GM21367 (cell line): ENCODE measurements at regions not wholly inside any gene's neighbourhood (a gene's known extent, or its start where the extent isn't known, plus 50 kb on each side); places are given as distances from the start of the nearest gene placed in this dataset.

Source experiments
- ATAC-seq: cut with Tn5 transposase; IDR thresholded peaks from one replicate; pipeline ENCODE4 v1.9.1; 2021; ENCODE audit not compliant: unreplicated experiment

DNA sequence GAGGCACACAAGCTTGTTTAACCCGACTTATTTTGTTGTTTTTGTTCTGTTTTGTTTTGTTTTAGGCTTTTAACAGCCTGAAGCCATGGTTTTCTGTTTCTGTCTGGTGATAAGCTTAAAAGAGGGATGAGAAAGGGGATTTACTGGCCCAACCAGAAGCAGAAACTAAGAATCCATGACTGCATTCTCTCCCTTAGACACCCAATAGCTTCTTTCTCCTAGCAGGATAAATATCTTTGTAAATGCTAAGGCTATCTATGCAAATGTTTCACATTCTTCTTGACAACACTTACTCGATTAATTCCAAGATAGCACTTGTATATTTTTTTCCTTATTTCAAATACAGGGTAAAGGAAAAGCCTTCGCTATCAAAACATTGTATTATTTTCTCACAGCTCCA, 53.7 kb upstream of the SMAD1 start:
- no peak for ATAC-seq

DNA sequence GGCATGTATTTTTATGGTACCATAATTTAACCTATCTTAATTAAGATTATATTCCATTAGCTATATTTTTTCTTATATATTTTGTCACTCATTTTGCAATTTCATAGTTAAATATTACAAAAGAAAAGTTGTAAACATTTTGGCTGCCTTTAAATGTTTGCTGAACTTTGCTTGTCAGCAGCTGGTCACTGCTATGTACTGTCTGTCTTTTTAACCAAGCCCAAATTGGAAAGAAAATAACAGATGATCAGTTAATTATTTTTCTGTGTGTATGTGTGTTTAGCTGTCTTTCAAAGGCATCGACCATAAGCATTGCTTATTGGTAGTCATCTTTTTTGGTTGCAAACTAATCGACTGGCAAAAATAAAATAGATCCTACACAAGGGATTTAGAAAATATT, 54.4 kb upstream of the SMAD1 start:
- no peak for ATAC-seq

DNA sequence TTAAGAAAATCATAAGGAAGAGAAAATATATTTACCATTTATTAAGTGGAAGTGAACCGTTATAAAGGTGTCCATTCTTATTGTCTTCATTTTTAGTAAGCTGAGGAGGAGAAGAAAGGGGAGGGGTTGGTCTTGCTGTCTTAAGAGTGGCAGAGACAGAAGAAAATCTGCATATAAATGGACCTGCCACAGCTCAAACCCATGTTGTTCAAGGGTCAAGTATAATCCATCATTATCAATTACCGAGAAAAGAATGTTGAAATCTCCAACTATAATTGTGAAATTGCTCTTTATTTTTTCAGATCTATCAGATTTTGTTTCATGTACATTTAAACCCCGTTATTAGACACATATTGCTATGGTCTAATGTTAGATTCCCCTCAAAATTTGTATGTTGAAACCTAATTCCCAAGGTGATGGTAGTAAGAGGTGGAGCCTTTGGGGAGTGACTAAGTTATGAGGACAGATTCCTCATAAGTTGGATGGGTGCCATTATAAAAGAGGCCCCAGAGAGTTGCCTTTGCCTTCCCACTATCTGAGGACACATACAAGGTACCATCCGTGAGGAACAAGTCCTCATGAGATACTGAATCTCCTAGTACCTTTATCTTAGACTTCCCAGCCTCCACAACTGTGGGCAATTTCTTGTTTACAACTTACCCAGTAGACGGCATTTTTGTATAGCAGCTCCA, 58.5 kb upstream of the SMAD1 start:
- ATAC-seq, result no peak

DNA sequence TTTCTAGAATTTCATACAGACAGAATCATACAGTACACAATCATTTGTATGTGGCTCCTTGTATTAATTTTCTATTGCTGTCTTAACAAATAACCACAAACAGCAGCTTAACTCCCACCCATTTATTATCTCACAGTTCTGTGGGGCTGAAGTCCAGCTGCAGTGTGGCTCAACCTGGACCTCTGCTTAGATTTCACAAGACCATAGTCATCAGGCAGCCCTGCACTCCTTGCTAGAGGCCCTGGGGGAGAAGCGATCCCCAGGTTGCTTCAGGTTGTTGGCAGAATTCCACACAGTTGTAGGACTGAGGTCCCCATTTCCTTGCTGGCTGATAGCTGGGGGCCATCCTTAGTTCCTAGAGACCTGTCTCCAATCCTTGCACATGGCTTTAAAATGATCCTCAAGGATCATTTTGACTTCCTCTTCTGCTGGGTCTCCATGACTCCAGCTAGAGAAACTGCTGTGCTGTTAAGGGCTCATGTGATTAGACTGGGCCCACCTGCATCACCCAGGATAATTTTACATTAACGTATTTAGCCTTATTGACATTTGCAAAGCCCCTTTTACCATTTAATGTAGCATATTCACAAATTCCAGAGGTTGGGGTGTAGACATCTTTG, 60.9 kb upstream of the SMAD1 start:
- ATAC-seq, result no peak

DNA sequence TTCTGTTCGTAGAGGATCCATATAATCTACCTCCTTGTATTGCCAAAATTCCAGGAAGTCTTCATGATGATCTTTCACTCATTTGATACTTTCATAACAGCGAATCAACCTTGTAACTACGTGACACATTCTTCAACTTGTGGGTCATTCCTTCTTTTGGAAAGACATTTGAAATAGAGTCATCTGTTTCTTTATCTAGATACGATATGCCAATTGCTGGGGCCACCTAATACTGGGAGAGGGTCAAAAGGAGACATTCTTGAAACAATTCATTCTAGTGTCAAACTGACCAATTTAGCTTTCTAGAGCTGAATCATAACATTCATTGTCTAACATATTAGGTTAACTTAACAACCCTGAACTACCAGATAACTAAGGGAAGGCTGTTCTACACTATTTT, 62.9 kb upstream of the SMAD1 start:
- no peak for ATAC-seq

DNA sequence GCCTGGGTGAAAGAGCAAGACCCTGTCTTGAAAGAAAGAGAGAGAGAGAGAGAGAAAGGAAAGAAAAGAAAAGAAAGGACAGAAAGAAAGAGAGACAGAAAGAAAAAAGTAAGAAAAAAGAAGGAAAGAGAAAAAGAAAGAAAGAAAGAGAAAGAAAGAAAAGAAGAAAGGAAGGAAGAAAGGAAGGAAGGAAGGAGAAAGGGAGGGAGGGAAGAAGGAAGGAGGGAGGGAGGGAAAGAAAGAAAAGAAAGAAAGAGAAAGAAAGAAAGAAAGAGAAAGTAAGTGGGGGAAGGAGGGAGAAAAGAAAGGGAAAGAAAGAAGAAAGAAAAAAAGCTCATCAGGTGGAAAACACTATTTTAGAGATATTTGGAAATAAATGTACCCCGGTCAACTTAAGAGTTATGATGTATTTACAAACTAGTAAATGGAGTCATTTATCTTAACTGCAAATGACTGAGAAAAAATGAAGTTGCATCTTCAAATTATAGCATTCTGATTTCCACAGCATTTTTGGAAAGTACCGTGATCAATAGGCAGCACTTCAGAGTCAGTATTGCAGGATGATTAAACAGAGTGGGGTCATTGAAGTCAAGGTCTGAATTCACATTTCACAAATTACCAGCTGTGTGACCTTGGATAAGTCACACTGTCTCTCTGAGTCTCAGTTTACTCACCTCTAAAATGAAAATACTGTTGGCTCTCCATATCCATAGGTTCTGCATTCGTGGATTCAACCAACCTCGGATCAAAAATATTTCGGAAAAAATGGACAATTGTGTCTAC, 64.1 kb upstream of the SMAD1 start:
- ATAC-seq, result no peak

DNA sequence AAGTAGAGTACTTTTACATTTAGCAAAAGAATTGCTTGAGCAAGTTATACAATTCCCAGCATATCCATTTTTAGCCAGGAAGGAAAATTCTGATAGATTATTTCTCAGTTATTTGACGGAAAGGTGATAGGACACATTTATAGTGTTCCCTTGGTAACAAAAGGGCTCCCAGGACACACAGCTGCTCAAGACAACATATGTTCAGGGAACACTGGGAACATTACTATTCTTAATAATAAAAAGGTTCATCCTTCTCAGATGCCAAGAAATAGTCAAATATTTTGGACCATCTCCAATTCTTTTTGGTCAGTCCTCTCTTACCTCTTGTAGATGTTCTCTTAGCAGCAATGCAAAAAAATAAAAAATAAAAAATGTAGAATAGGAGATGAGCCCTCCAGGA, 66.8 kb upstream of the SMAD1 start:
- ATAC-seq, result no peak

DNA sequence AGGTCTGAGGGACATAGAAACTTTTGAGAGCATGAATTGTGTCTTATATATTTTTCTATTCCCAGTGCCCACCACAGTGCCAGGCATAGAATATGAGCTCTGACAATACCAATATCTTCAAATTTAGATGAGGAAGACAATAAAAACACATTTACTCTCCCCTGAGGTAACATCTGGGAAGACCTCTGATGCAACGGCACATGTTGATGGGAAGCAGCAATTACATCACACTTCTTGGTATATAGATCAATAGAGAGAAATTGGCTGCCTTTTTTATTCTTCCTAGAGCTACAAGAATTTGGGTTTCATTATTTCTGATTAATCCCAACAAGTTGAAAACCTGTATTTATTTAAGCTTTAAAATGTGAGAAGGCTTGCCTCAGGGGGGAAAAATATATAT, 67.4 kb upstream of the SMAD1 start:
- no peak for ATAC-seq

DNA sequence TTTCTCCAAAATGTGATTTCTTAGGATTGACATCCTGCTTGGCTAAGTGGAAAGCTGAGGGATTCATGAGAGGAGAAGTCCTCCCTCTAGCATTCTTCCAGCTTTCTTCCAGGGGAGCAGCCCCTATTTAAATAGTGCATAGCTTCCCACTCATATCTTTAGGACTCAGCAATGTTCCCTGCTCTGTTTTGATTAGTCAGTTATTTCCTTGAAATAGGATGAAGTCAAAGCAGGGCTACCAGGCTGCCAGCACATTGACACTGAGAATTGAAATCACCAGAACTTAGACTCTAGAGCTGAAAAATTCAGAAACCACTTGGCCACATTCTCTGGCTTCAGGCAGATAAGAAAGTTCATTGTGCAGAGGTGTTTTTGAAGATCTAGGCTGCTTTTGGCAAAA, 74.7 kb upstream of the SMAD1 start:
- ATAC-seq, result no peak

DNA sequence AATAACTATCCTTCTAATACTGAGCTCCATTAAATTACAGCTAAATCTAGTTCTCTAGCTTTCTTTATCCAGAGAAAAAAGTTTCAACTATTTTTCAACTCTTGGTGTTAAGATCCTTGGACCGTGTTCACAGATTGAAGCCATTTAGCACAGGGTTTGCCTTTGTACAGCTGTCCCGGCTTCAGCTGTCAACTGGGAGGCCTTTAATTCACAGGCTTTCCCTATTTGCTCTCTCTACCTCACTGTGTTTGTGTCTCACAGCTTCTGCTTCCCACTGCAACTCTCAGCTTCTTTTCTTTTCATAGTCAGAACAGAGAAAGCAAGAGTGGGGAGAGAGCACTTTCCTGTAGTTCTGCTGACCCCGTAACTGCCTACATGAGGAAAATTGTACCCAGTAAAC, 76.9 kb upstream of the SMAD1 start:
- no peak for ATAC-seq

DNA sequence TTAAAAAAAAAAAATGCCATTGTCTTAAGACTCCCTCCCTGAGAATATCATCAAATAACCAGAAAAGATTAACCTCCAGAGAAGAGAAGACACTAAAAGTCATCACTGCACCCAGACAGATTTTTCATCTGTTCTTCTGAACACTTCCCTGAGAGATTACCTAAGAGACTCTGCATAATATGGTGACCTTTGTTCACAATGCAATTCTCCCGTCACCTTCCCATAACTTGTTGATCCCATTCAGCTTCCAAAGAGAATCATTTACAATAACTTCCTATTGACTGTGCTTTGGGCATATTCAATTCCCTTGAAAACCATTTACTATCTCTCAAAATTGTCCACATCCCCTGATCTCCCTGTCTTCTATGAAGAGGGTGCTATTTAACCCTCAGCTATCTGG, 85.1 kb upstream of the SMAD1 start:
- no peak for ATAC-seq

DNA sequence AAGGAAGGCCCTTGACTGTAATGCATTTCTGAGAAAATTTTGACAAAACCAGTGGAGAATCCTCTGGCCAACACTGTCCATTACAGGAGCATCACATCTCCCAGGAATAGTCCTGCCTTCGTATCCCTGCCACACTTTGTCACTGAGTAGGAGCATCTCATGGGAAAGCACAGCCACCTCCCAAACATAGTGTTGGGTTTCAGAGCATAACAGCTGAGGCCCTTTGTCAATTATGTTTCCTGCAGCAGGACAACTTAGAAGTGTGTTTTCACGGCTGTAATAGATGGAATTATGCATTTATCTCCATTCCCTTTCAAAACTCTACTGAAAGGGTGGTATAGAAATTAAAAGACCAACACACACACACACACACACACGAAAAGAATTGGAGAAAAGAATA, 91.1 kb upstream of the SMAD1 start:
- no peak for ATAC-seq

DNA sequence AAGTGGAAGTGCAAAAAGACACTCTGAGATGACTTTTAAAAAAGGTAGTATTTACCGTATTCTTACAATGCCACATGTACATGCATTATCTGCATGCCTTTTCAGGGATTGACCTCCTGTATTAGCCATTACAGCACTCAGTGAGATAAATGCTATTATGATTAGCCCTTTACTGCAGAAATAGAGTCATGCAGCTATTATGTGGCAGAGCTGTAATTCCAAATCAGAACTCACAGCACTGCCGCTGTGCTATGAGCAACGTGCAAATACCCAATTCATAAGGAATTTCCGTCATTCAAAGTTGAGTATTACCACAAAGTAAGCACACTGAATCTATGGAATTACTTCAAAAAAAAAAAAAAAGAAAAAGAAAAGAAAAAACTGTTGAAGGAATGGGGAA, 92.1 kb upstream of the SMAD1 start:
- no peak for ATAC-seq

DNA sequence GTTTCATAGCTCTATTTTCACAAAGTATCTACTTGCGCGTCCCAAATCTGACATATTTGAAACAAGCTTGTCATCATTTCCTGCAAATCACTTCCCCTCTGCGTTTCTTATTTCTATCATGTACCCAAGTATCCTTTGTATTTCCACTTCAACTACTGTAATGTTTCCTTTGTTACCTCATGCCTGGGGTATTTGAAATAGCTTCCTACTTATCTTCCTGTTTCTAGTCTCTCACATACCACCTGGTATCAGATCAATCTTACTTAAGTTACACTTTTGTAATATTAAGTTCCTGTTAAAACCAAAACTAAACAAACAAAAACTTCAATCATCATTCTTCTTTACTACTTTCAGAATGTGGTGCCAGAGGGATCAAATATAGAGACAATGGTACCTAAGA, 93.6 kb upstream of the SMAD1 start:
- no peak for ATAC-seq

DNA sequence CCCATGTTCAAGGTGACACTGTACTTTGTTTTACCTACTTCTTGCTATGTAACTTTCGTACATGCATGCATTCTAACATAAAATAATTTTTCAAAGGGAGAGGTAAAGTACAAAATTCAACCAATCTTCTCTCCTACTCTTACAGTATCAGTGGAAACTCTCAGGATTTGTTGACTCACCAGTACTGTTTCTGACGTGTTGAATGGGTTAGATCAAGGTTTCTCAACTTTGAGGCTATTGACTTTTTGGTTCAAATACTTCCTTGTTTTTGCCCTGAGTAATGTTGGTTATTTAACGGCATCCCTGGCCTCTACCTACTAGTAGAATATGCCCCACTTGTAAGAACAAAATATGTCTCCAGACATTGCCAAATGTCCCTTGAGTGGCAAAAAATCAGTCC, 94.6 kb upstream of the SMAD1 start:
- no peak for ATAC-seq

DNA sequence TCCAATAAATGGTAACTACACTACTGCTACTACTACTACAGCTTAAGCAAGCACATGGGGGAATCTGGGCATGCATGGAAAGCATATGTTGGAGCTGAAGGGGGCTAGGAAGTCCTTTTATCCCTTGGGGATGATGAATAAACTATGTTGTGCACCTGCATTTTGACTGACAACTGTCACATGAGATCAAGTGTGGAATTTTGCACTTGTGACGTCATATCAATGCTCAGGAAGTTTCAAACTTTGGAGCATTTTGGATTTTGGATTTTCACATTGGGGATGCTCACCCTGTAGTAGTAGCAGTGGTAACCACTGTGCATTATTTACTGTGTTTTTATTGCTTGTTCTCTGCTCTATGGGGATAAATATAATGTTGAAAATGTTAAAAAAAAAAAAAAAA, 100.5 kb upstream of the SMAD1 start:
- ATAC-seq, result no peak

DNA sequence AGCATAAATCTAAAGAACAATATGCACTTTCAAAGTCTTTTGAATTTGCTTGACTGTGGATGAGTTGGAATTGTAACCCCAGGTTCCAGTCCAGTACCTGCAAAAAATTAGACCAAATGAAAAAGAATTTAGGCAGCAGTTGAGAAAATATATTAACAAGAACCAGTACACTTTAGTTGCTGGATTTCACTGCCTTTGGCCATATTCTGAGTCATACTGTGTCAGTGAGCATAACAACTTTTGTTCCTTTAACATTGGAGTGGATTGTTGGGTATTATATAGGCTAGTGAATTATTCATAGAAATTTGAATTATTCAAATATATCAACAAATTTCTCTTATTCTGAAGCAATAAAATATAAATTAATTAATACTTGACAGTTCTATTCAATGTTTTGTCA, 101.5 kb upstream of the SMAD1 start:
- no peak for ATAC-seq

DNA sequence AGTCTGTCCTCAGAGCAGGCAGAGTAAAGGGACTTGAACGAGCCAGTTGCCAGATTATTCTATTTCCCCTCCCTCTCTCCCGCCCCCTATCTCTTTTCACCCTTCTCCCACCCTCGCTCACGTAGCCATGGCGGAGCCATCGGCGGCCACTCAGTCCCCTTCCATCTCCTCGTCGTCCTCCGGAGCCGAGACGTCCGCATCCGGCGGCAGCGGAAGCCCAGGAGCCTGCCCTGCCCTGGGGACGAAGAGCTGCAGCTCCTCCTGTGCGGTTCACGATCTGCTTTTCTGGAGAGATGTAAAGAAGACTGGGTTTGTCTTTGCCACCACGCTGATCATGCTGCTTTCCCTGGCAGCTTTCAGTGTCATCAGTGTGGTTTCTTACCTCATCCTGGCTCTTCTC, 106.2 kb upstream of the SMAD1 start:
- no peak for ATAC-seq

DNA sequence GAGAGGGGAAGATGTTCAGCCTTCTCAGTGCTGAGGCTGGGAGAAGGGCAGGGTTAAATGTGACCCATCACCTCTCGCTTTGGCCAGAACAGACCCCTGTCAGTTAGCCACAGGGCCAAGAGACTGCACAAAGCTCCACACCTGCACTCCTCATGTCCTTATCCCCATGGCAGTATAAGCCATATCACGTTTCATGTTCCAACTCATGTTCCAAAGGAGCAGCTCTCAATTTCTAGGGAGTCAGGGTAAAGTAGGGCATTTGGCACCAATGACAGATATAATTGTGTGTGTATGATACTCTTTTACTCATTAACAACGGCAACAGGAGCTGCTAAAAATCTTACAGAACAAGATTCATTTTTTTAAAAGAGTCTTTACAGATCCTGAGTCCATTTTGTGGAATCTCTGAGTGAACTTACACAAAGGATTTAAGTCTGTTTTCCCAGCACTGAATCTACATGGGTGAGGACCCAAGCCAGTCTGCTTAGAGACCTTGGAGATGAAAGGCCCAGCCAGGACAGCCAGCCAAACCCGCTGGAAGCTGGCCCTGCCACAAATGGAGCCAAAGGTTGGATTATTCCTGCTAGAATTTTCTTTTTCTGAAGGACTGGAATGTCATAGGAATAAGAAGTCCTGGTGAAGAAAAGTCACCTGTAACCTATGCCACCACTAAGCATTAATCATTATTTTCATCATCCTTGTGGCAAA, 129.1 kb upstream of the SMAD1 start:
- no peak for ATAC-seq

DNA sequence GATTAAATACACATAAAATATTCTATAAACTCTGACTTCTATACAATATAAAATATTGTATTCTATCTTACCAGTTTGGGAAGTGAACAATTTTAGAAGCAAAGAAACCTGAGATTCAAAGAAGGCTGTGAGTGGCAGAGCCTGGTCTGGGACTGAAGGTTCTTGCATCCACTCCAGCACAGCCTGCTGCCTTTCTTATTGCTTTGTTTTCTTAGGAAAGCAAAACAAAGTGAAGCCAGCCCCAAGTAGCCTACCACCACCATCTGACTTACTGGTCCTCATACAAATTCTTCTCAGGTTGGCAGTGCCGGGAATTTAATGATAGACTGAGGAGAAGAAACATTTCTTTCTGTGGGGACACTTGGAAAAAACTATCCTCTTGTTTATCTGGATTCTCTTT, 129.7 kb upstream of the SMAD1 start:
- ATAC-seq, result no peak

DNA sequence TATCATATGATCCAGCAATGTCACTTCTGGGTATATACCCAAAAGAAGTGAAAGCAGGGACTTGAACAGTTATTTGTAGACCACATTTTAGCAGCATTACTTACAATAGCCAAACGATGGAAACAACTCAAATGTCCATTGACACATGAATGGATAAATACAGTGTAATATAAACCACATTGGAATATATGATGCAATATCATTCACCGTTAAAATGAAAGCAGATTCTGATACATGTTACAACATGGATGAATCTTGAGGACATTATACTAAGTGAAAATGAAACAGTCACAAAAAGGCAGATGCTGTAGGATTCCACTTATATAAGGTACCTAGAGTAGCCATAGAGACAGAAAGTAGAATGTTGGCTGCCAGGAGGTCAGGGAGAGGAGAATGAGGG, 130.5 kb upstream of the SMAD1 start:
- ATAC-seq, result no peak

DNA sequence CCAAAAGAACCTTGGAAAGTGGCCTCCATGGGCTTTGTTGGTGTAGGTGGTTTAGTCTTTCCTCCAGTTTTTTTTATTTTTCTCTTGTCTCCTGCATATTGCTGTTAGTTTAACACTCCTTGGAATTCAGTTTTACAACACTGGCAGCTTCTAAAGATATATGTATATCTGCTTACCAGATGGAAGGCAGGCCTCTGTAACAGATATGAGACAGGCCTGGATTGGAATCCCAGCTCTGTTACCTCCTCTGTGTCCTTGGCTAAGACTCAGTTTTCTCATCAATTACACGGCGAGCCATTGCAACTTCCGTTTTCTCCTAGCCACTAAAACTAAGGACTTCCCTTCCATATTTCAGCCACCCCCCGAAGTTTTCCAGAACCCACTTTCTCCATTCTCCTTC, 133.4 kb upstream of the SMAD1 start:
- ATAC-seq, result no peak
